ENCODE measurements at regions not wholly inside any gene's neighbourhood (a gene's known extent, or its start where the extent isn't known, plus 50 kb on each side); places are given as distances from the start of the nearest gene placed in this dataset.

GRCh38 chr15:45892182-45892581, 257.4 kb downstream of the SQOR start:
- TF ChIP-seq CTCF (conservative IDR thresholded peaks at IDR 0.05; ENCODE audit: low read length) (no peak), EZH2phosphoT487 (IDR thresholded peaks at IDR 0.05; ENCODE audit: borderline replicate concordance, low read depth, low read length) (no peak)

All from OCI-LY7 (cell line).